Prostate gland (tissue), 2 donors: ENCODE measurements at regions not wholly inside any gene's neighbourhood (a gene's known extent, or its start where the extent isn't known, plus 50 kb on each side); places are given as distances from the start of the nearest gene placed in this dataset.
A peak's percentile ranks its signal among the peaks of the same experiment; 100 is the strongest.

Source experiments
- DNase-seq: peaks from one replicate; pipeline ENCODE4 v3.0.0-alpha.2; 2019; ENCODE audit warnings: low spot score
- H3K27ac ChIP-seq, 2 donors: fragments of 200-600 bp; sonication (generic); 2 replicates each; pipeline ENCODE4 v1.5.1; 2017 to 2019
- H3K27me3 ChIP-seq: fragments of 200-600 bp; sonication (generic); replicated peaks from 2 replicates; pipeline ENCODE4 v1.5.1; 2019; ENCODE audit not compliant: insufficient read depth
- H3K36me3 ChIP-seq, 2 donors: fragments of 200-600 bp; sonication (generic); 1 replicate in 1 of 2; 2 replicates in 1 of 2; pipeline versions ENCODE4 v1.5.1 to v1.8.1; 2017 to 2019
- H3K4me1 ChIP-seq: fragments of 200-600 bp; sonication (generic); replicated peaks from 2 replicates; pipeline ENCODE4 v1.5.1; 2019
- H3K4me3 ChIP-seq, 2 donors: fragments of 200-600 bp; sonication (generic); 2 replicates each; pipeline ENCODE4 v1.5.1; 2017 to 2019
- H3K9me3 ChIP-seq: fragments of 200-600 bp; sonication (generic); 2 replicates; pipeline ENCODE4 v1.5.1; 2017
- CTCF ChIP-seq, 4 experiments: fragments of 200-600 bp in 2 of 4; fragments of 450-650 bp in 2 of 4; sonication (generic) in 2 of 4; IDR thresholded peaks; 1 replicate in 3 of 4; 2 replicates in 1 of 4; pipeline ENCODE4 v1.5.1; 2016 to 2019; ENCODE audit warnings: antibody characterized with exemption in 4 of 4, mild to moderate bottlenecking in 2 of 4, moderate library complexity in 2 of 4
- POLR2A ChIP-seq: fragments of 450-650 bp; IDR thresholded peaks from one replicate; pipeline ENCODE4 v1.6.1; 2016; ENCODE audit warnings: antibody characterized with exemption, mild to moderate bottlenecking
- POLR2AphosphoS5 ChIP-seq: sonication (generic); formaldehyde crosslinking; IDR thresholded peaks from one replicate; pipeline ENCODE4 v1.6.1; 2017; ENCODE audit warnings: antibody characterized with exemption
- WGBS: methylation state at CpG from one replicate; pipeline ENCODE4 v1.1.5; 2018; 5-methylcytosine and 5-hydroxymethylcytosine counted together
- intact Hi-C: fragments of 100-400 bp; cut with DNase I; formaldehyde crosslinking; loops from one replicate; pipeline ENCODE4 v1.14.2; 2022

- DNase-seq: no peak
- H3K27ac ChIP-seq: no peak overlapping the region
Observed at GRCh38 chr1:181369416-181369815, 113.9 kb upstream of the CACNA1E start.

DNA sequence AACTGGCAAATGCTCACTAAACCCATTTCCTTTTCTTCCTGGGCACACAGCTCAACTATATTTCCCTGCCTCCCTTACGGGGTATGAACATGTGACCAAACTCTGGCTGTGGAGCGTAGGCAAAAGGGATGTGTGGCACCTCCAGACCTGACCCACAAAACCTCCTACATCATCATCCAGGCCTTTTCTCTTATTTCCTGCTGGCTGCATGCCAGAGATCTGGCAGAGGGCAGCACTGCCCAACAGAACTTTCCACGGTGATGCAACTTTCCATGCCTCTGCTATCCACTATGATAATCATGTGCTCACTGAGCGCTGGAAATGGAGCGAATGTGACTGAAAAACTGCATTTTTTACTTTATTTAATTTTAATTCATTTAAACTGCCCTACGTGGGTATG is 99.6 kb upstream of the CACNA1E start:
- intact Hi-C loops: no loop called here
- H3K4me3 ChIP-seq: no peak overlapping the region
- no peaks in the 10 kb centered on the region for H3K9me3 ChIP-seq
- H3K4me1 ChIP-seq: no peaks in the 10 kb centered on the region
- no peak for TF ChIP-seq POLR2A
- no peak for TF ChIP-seq POLR2AphosphoS5
- TF ChIP-seq CTCF (IDR thresholded peaks at IDR 0.05): no peak
- H3K36me3 ChIP-seq: no peaks in the 10 kb centered on the region
- DNase-seq: no peak
- no peak overlapping the region for H3K27ac ChIP-seq
- H3K27me3 ChIP-seq: no peaks in the 10 kb centered on the region
- WGBS: 77% methylated on average over 6 of the region's 6 CpGs

More at GRCh38 chr1:181369416-181369815, 113.9 kb upstream of the CACNA1E start:
- TF ChIP-seq POLR2AphosphoS5 (no peak), CTCF (IDR thresholded peaks at IDR 0.05) (no peak), POLR2A (no peak)
- Histone ChIP-seq H3K4me3 (no peak overlapping the region), H3K4me1 (no peaks in the 10 kb centered on the region), H3K9me3 (no peaks in the 10 kb centered on the region), H3K27me3 (no peaks in the 10 kb centered on the region), H3K36me3 (no peaks in the 10 kb centered on the region)
- WGBS: 80% methylated on average over 4 of the region's 4 CpGs
- intact Hi-C loops: no loop called here

DNA sequence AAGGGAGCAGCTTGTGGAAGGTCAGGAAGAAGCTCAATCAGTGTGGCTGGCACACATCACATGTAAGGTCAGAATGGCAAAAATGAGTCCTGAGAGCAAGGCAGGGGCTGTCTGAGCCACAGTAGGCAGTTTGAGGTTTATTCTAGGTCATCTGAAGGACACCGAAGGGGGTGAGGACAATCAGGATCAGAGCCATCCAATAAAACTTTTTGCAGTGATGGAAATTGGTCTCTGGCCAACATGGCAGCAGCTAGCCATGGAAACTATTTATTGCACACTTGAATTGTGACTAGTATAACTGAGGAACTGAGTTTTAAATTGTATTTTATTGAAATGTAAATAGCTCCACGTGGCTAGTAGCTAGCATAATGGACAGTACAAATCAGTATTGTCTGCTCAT is 97.0 kb upstream of the CACNA1E start:
- Histone ChIP-seq H3K27ac (no peak overlapping the region), H3K9me3 (no peaks in the 10 kb centered on the region)

GRCh38 chr1:181386951-181387350 is 96.4 kb upstream of the CACNA1E start:
- Histone ChIP-seq H3K27me3 (peaks cover 2% of the 10 kb centered on the region), H3K9me3 (no peaks in the 10 kb centered on the region), H3K27ac (no peak overlapping the region), H3K4me1 (no peaks in the 10 kb centered on the region), H3K4me3 (no peak overlapping the region), H3K36me3 (no peaks in the 10 kb centered on the region)
- 75% methylated on average over 6 of the region's 6 CpGs for WGBS
- no peak for TF ChIP-seq CTCF (IDR thresholded peaks at IDR 0.05)
- TF ChIP-seq POLR2A: no peak
- TF ChIP-seq POLR2AphosphoS5: no peak
- intact Hi-C loops: no loop called here
- no peak for DNase-seq

More for the DNA sequence above, 97.0 kb upstream of the CACNA1E start:
- TF ChIP-seq POLR2AphosphoS5: peak; percentile 42
- TF ChIP-seq POLR2A: no peak
- TF ChIP-seq CTCF (IDR thresholded peaks at IDR 0.05): no peak
- intact Hi-C loops: no loop called here
- Histone ChIP-seq H3K4me3 (no peak overlapping the region), H3K36me3 (no peaks in the 10 kb centered on the region), H3K27me3 (no peaks in the 10 kb centered on the region), H3K4me1 (no peaks in the 10 kb centered on the region)
- 8% methylated on average over 2 of the region's 2 CpGs for WGBS
- no peak for DNase-seq

- no peak overlapping the region for H3K27ac ChIP-seq
- intact Hi-C loops: no loop called here
- H3K27me3 ChIP-seq: peaks cover 2% of the 10 kb centered on the region
- H3K4me1 ChIP-seq: no peaks in the 10 kb centered on the region
- no peaks in the 10 kb centered on the region for H3K9me3 ChIP-seq
- WGBS: 97% methylated on average over 4 of the region's 4 CpGs
- no peaks in the 10 kb centered on the region for H3K36me3 ChIP-seq
- no peak for DNase-seq
- TF ChIP-seq CTCF (IDR thresholded peaks at IDR 0.05) (no peak), POLR2AphosphoS5 (no peak), POLR2A (no peak)
- no peak overlapping the region for H3K4me3 ChIP-seq
Observed at GRCh38 chr1:181387702-181388101, 95.6 kb upstream of the CACNA1E start.
